IMR-90 (cell line): ENCODE measurements at regions not wholly inside any gene's neighbourhood (a gene's known extent, or its start where the extent isn't known, plus 50 kb on each side); places are given as distances from the start of the nearest gene placed in this dataset.

Source experiments
- ATAC-seq: fragments of 200-7000 bp; cut with Tn5 transposase; 2 replicates; pipeline ENCODE4 v1.9.1; 2020; ENCODE audit warnings: low read depth, mild to moderate bottlenecking, moderate library complexity
- BruUV-seq: library from RNA; stranded (reverse); fragments of 400-500 nt; replicated peaks from 2 replicates; lab custom pipeline; 2021; lab: Mats Ljungman, UMichigan
- CTCF ChIA-PET: fragments of 300-600 bp; formaldehyde crosslinking; extraction: SDS; loops from one replicate; lab custom pipeline; 2021; ENCODE audit warnings: antibody characterized with exemption; lab: Yijun Ruan, JAX
- POLR2A ChIA-PET: fragments of 300-600 bp; sonication (Branson Sonifier 250); formaldehyde crosslinking; loops from one replicate; lab custom pipeline; 2022; ENCODE audit warnings: antibody characterized with exemption; ENCODE audit not compliant: unreplicated experiment; lab: Charles Lee
- DNase-seq: peaks from one replicate; pipeline ENCODE4 v3.0.0; 2013
- H2AFZ ChIP-seq: replicated peaks from 2 replicates; pipeline ENCODE3; 2013; ENCODE audit warnings: low read length, mild to moderate bottlenecking; ENCODE audit not compliant: poor library complexity
- H2AK5ac ChIP-seq: 2 replicates; pipeline ENCODE4 v1.6.1; 2013; ENCODE audit warnings: low read depth, low read length, inconsistent platforms
- H2AK9ac ChIP-seq: replicated peaks from 2 replicates; pipeline ENCODE3; 2013; ENCODE audit warnings: mild to moderate bottlenecking, low read depth, low read length, moderate library complexity; ENCODE audit not compliant: poor library complexity
- H2BK120ac ChIP-seq: 2 replicates; pipeline ENCODE4 v1.6.1; 2013; ENCODE audit warnings: low read depth, low read length, inconsistent platforms
- H2BK15ac ChIP-seq: 3 replicates; pipeline ENCODE4 v1.6.1; 2013; ENCODE audit warnings: low read depth, low read length, inconsistent platforms
- H2BK20ac ChIP-seq: 2 replicates; pipeline ENCODE4 v1.6.1; 2013; ENCODE audit warnings: low read depth, mild to moderate bottlenecking, inconsistent platforms, low read length, moderate library complexity
- H2BK5ac ChIP-seq: 2 replicates; pipeline ENCODE4 v1.6.1; 2013; ENCODE audit warnings: mild to moderate bottlenecking, low read depth, low read length, inconsistent platforms; ENCODE audit not compliant: poor library complexity, severe bottlenecking
- H3K14ac ChIP-seq: replicated peaks from 2 replicates; pipeline ENCODE4 v1.6.1; 2013; ENCODE audit warnings: low read depth, low read length, inconsistent platforms
- H3K18ac ChIP-seq: 2 replicates; pipeline ENCODE4 v1.6.1; 2013; ENCODE audit warnings: low read depth, low read length, control low read depth
- H3K23ac ChIP-seq: 2 replicates; pipeline ENCODE4 v1.6.1; 2013; ENCODE audit warnings: low read depth, low read length, inconsistent platforms
- H3K27ac ChIP-seq: 2 replicates; pipeline ENCODE4 v1.5.1; 2013; ENCODE audit warnings: mild to moderate bottlenecking, control low read depth, low read length; ENCODE audit not compliant: insufficient read depth
- H3K27me3 ChIP-seq: 2 replicates; pipeline ENCODE4 v1.6.1; 2013; ENCODE audit warnings: low read length; ENCODE audit not compliant: control insufficient read depth, insufficient read depth
- H3K36me3 ChIP-seq: 2 replicates; pipeline ENCODE4 v1.6.1; 2013; ENCODE audit warnings: low read length, mixed read lengths; ENCODE audit not compliant: control insufficient read depth, insufficient read depth
- H3K4ac ChIP-seq: 2 replicates; pipeline ENCODE4 v1.6.1; 2013; ENCODE audit warnings: low read depth, low read length, inconsistent platforms
- H3K4me1 ChIP-seq: 2 replicates; pipeline ENCODE4 v1.6.1; 2013; ENCODE audit warnings: low read length, mixed read lengths; ENCODE audit not compliant: control insufficient read depth, insufficient read depth
- H3K4me2 ChIP-seq: 2 replicates; pipeline ENCODE4 v1.6.1; 2013; ENCODE audit warnings: low read depth, mild to moderate bottlenecking, control low read depth, low read length, moderate library complexity
- H3K4me3 ChIP-seq: 2 replicates; pipeline ENCODE4 v1.5.1; 2013; ENCODE audit warnings: low read depth, mild to moderate bottlenecking, control low read depth, low read length, moderate library complexity; ENCODE audit not compliant: insufficient read depth
- H3K56ac ChIP-seq: 2 replicates; pipeline ENCODE4 v1.6.1; 2013; ENCODE audit warnings: low read length, inconsistent platforms; ENCODE audit not compliant: insufficient read depth; ENCODE audit errors: extremely low read depth
- H3K79me1 ChIP-seq, 2 experiments: 2 replicates each; pipeline ENCODE4 v1.6.1; 2013; ENCODE audit warnings: low read length in 2 of 2, inconsistent platforms in 1 of 2, low read depth in 1 of 2
- H3K9ac ChIP-seq: 2 replicates; pipeline ENCODE4 v1.6.1; 2013; ENCODE audit warnings: low read depth, low read length, control low read depth
- H3K9me1 ChIP-seq: 2 replicates; pipeline ENCODE4 v1.6.1; 2013; ENCODE audit warnings: low read length, inconsistent platforms; ENCODE audit not compliant: insufficient read depth
- H3K9me3 ChIP-seq: 2 replicates; pipeline ENCODE4 v1.6.1; 2013; ENCODE audit warnings: low read length; ENCODE audit not compliant: control insufficient read depth, insufficient read depth
- H4K20me1 ChIP-seq: 2 replicates; pipeline ENCODE4 v1.6.1; 2013; ENCODE audit warnings: low read length, inconsistent platforms; ENCODE audit not compliant: insufficient read depth
- H4K5ac ChIP-seq: 2 replicates; pipeline ENCODE4 v1.6.1; 2013; ENCODE audit warnings: mild to moderate bottlenecking, low read depth, low read length, control low read depth
- H4K8ac ChIP-seq, 2 experiments: 2 replicates each; pipeline ENCODE4 v1.6.1; 2013; ENCODE audit warnings: low read depth in 2 of 2, low read length in 2 of 2, control low read depth in 1 of 2, inconsistent platforms in 1 of 2
- H4K91ac ChIP-seq: 2 replicates; pipeline ENCODE4 v1.6.1; 2013; ENCODE audit warnings: low read depth, low read length, inconsistent platforms; ENCODE audit not compliant: insufficient read depth
- BHLHE40 ChIP-seq: fragments of 150-350 bp; IDR thresholded peaks from 2 replicates; pipeline ENCODE4 v1.6.1; 2016; ENCODE audit warnings: mild to moderate bottlenecking, low read depth, low read length
- CEBPB ChIP-seq: IDR thresholded peaks from 2 replicates; pipeline ENCODE4 v1.6.1; 2012; ENCODE audit warnings: low read depth, low read length, improper control_type of control experiment
- CHD1 ChIP-seq: IDR thresholded peaks from 2 replicates; pipeline ENCODE4 v1.6.1; 2012; ENCODE audit warnings: low read depth, low read length, improper control_type of control experiment
- MAFK ChIP-seq: IDR thresholded peaks from 2 replicates; pipeline ENCODE4 v1.6.1; 2012; ENCODE audit warnings: low read depth, low read length, improper control_type of control experiment
- MAZ ChIP-seq: IDR thresholded peaks from 2 replicates; pipeline ENCODE4 v1.6.1; 2012; ENCODE audit warnings: low read depth, mild to moderate bottlenecking, low read length, improper control_type of control experiment, moderate library complexity, borderline replicate concordance
- MXI1 ChIP-seq: IDR thresholded peaks from 2 replicates; pipeline ENCODE4 v1.6.1; 2012; ENCODE audit warnings: low read depth, mild to moderate bottlenecking, low read length, moderate library complexity, borderline replicate concordance
- POLR2A ChIP-seq: IDR thresholded peaks from 2 replicates; pipeline ENCODE4 v1.6.1; 2012; ENCODE audit warnings: mild to moderate bottlenecking, low read depth, low read length
- RAD21 ChIP-seq: IDR thresholded peaks from 2 replicates; pipeline ENCODE4 v1.6.1; 2012; ENCODE audit warnings: low read length, improper control_type of control experiment
- RCOR1 ChIP-seq: IDR thresholded peaks from 2 replicates; pipeline ENCODE4 v1.6.1; 2012; ENCODE audit warnings: mild to moderate bottlenecking, low read length, improper control_type of control experiment; ENCODE audit not compliant: insufficient replicate concordance
- RFX5 ChIP-seq: IDR thresholded peaks from 2 replicates; pipeline ENCODE4 v1.8.0; 2012; ENCODE audit warnings: low read depth, mild to moderate bottlenecking, low read length, moderate library complexity
- SMC3 ChIP-seq: fragments of 150-350 bp; IDR thresholded peaks from 2 replicates; pipeline ENCODE4 v1.6.1; 2016; ENCODE audit warnings: low read depth, mild to moderate bottlenecking, antibody characterized with exemption, low read length, moderate library complexity
- dilution Hi-C: fragments of 300-500 bp; cut with HindIII; formaldehyde crosslinking; loops from one replicate; pipeline ENCODE4 v1.14.3; 2018; ENCODE audit warnings: low sequenced_read_pairs; ENCODE audit not compliant: unreplicated experiment
- in situ Hi-C: fragments of 300-500 bp; cut with MboI; formaldehyde crosslinking; loops from 3 replicates; pipeline ENCODE4 v1.14.3; 2019; ENCODE audit warnings: low sequenced_read_pairs, inconsistent platforms, mixed read lengths
- intact Hi-C: fragments of 100-400 bp; cut with micrococcal nuclease; formaldehyde crosslinking; loops from 2 replicates; pipeline ENCODE4 v1.10.0; 2022
- TF ChIP-seq, protein P1 (sequence below): fragments of 150-350 bp; IDR thresholded peaks from 2 replicates; pipeline ENCODE4 v1.6.1; 2016; ENCODE audit warnings: low read depth, mild to moderate bottlenecking, low read length, moderate library complexity, borderline replicate concordance
- TF ChIP-seq, protein P2 (sequence below): fragments of 150-350 bp; IDR thresholded peaks from 2 replicates; pipeline ENCODE4 v1.6.1; 2017; ENCODE audit warnings: mild to moderate bottlenecking, antibody characterized with exemption, low read length, low read depth
- TF ChIP-seq, protein P3 (sequence below): conservative IDR thresholded peaks from 2 replicates; pipeline ENCODE4 v1.5.1; 2012; ENCODE audit warnings: mild to moderate bottlenecking, low read depth, low read length, improper control_type of control experiment

DNA sequence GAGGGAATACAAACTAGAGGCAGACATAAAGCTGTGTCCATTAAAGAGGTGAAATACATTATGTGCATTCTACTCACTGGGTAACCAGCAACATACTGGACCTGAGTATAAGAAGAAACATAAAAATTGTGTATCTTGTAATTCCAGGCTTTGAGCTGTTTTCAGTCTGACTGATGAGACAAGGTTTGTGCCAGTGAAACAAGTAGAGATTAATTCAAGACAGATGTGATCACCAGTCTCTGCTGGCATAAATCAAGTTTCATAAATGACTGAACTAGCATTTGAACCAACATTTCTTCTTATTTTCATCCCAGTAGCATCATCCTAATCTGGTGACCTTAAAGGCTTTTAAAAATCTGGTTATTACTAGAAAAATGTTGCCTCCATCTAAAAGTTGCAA, 108.8 kb upstream of the RPL38 start:
- H4K91ac ChIP-seq = no peak overlapping the region
- H2AK5ac ChIP-seq = no peak overlapping the region
- H3K9me3 ChIP-seq = peaks cover 29% of the 10 kb centered on the region
- no peaks in the 10 kb centered on the region for H3K79me1 ChIP-seq
- no peaks in the 10 kb centered on the region for H3K36me3 ChIP-seq
- no peaks in the 10 kb centered on the region for H4K20me1 ChIP-seq
- dilution Hi-C loops (no loop called here), intact Hi-C loops (no loop called here), in situ Hi-C loops (loop anchor here (25.0 kb wide), 1 partner anchor 207 kb away; no protein-coding TSS in a partner anchor)
- no peak overlapping the region for H3K23ac ChIP-seq
- no peaks in the 10 kb centered on the region for H3K4me1 ChIP-seq
- H3K4me3 ChIP-seq = no peak overlapping the region
- H3K9me1 ChIP-seq = no peaks in the 10 kb centered on the region
- no peak overlapping the region for H4K8ac ChIP-seq
- H3K56ac ChIP-seq = no peak overlapping the region
- CTCF ChIA-PET = no interaction called here
- no peak overlapping the region for H3K4me2 ChIP-seq
- no peak overlapping the region for H2AK9ac ChIP-seq
- no peak for TF ChIP-seq MAFK
- TF ChIP-seq SMC3 = no peak
- TF ChIP-seq, protein P1, sequence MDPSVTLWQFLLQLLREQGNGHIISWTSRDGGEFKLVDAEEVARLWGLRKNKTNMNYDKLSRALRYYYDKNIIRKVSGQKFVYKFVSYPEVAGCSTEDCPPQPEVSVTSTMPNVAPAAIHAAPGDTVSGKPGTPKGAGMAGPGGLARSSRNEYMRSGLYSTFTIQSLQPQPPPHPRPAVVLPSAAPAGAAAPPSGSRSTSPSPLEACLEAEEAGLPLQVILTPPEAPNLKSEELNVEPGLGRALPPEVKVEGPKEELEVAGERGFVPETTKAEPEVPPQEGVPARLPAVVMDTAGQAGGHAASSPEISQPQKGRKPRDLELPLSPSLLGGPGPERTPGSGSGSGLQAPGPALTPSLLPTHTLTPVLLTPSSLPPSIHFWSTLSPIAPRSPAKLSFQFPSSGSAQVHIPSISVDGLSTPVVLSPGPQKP = no peak
- TF ChIP-seq MXI1 = no peak
- no peak for TF ChIP-seq CHD1
- no peak for TF ChIP-seq CEBPB
- no peak for TF ChIP-seq BHLHE40
- no peak for TF ChIP-seq RAD21
- no peak for TF ChIP-seq POLR2A
- TF ChIP-seq, protein P2, sequence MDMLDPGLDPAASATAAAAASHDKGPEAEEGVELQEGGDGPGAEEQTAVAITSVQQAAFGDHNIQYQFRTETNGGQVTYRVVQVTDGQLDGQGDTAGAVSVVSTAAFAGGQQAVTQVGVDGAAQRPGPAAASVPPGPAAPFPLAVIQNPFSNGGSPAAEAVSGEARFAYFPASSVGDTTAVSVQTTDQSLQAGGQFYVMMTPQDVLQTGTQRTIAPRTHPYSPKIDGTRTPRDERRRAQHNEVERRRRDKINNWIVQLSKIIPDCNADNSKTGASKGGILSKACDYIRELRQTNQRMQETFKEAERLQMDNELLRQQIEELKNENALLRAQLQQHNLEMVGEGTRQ = no peak
- TF ChIP-seq MAZ = no peak
- TF ChIP-seq RFX5 = no peak
- no peak for TF ChIP-seq RCOR1
- TF ChIP-seq, protein P3, sequence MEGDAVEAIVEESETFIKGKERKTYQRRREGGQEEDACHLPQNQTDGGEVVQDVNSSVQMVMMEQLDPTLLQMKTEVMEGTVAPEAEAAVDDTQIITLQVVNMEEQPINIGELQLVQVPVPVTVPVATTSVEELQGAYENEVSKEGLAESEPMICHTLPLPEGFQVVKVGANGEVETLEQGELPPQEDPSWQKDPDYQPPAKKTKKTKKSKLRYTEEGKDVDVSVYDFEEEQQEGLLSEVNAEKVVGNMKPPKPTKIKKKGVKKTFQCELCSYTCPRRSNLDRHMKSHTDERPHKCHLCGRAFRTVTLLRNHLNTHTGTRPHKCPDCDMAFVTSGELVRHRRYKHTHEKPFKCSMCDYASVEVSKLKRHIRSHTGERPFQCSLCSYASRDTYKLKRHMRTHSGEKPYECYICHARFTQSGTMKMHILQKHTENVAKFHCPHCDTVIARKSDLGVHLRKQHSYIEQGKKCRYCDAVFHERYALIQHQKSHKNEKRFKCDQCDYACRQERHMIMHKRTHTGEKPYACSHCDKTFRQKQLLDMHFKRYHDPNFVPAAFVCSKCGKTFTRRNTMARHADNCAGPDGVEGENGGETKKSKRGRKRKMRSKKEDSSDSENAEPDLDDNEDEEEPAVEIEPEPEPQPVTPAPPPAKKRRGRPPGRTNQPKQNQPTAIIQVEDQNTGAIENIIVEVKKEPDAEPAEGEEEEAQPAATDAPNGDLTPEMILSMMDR = no peak
- no peak overlapping the region for H2BK5ac ChIP-seq
- no peak overlapping the region for H4K5ac ChIP-seq
- H2BK15ac ChIP-seq = no peak overlapping the region
- no peak overlapping the region for H2BK120ac ChIP-seq
- no peak overlapping the region for H2BK20ac ChIP-seq
- DNase-seq (no peak), ATAC-seq (no peak)
- H2AFZ ChIP-seq = no peak overlapping the region
- no peak overlapping the region for H3K18ac ChIP-seq
- no TSS peak for BruUV-seq
- H3K14ac ChIP-seq = no peak overlapping the region
- H3K27ac ChIP-seq = no peak overlapping the region
- no peaks in the 10 kb centered on the region for H3K27me3 ChIP-seq
- no peak overlapping the region for H3K9ac ChIP-seq
- POLR2A ChIA-PET = no interaction called here
- no peak overlapping the region for H3K4ac ChIP-seq
